T-helper 1 cell treated with Interleukin-12 subunit alpha and Interleukin-12 subunit beta and Interleukin-4 antibody, amounts not matched to agents 30 μg/mL and 1 μg/mL, for 36 hours (primary cell): ENCODE measurements at regions not wholly inside any gene's neighbourhood (a gene's known extent, or its start where the extent isn't known, plus 50 kb on each side); places are given as distances from the start of the nearest gene placed in this dataset.
A peak's percentile ranks its signal among the peaks of the same experiment; 100 is the strongest.
"Not testable (repeated sequence)": the region's sequence is repeated elsewhere in the genome, so short reads cannot be mapped to it uniquely, and the experiment has no call there.

Source experiments
- H3K27ac Mint-ChIP-seq: one replicate; pipeline ENCODE4 v1.8.0; 2021; ENCODE audit warnings: mild to moderate bottlenecking, mixed read lengths
- H3K27me3 Mint-ChIP-seq: one replicate; pipeline ENCODE4 v1.8.0; 2021; ENCODE audit warnings: low read depth, mixed read lengths
- H3K36me3 Mint-ChIP-seq: one replicate; pipeline ENCODE4 v1.8.0; 2021; ENCODE audit warnings: low read depth, mixed read lengths
- H3K4me1 Mint-ChIP-seq: one replicate; pipeline ENCODE4 v1.8.0; 2021; ENCODE audit warnings: low read depth, mixed read lengths
- H3K4me3 Mint-ChIP-seq: one replicate; pipeline ENCODE4 v1.8.0; 2021; ENCODE audit warnings: mild to moderate bottlenecking, moderate library complexity, mixed read lengths
- H3K9me3 Mint-ChIP-seq: one replicate; pipeline ENCODE4 v1.8.0; 2021; ENCODE audit warnings: mixed read lengths

DNA sequence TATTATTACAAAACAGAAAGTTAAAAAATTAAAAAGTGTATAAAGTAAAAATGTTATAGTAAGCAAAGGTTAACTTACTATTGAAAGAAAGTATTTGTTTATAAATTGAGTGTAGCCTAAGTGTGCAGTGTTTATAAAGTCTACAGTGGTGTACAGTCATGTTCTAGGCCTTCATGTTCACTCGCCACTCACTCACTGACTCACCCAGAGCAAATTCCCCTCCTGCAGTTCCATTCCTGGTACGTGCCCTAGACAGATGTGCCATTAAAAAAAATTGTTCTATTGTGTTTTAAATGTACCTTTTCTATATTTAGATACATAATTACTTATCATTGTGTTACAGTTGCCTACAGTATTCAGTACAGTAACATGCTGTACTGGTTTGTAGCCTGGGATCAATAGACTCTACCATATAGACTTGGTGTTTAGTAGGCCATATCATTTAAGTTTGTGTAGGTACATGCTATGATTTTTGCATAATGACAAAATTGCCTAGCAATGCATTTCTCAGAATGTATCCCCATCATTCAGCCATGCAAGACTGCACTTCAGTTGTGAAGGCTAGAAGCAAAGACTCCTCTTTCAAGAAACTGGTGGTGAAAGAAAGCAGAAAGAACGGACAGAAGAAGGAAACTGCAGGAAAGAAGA lies 100.6 kb downstream of the DACT1 start:
- peaks cover 4% of the 10 kb centered on the region for H3K4me1 Mint-ChIP-seq
- peaks cover 4% of the 10 kb centered on the region for H3K27me3 Mint-ChIP-seq
- no peak overlapping the region for H3K27ac Mint-ChIP-seq
- no peaks in the 10 kb centered on the region for H3K36me3 Mint-ChIP-seq
- H3K9me3 Mint-ChIP-seq: no peaks in the 10 kb centered on the region
- no peak overlapping the region for H3K4me3 Mint-ChIP-seq

- Mint-ChIP-seq H3K9me3 (no peaks in the 10 kb centered on the region), H3K27me3 (peaks cover 4% of the 10 kb centered on the region), H3K4me1 (peaks cover 2% of the 10 kb centered on the region), H3K36me3 (no peaks in the 10 kb centered on the region), H3K27ac (no peak overlapping the region), H3K4me3 (no peak overlapping the region)
These were observed 101.1 kb downstream of the DACT1 start for GRCh38 chr14:58738876-58739275.

DNA sequence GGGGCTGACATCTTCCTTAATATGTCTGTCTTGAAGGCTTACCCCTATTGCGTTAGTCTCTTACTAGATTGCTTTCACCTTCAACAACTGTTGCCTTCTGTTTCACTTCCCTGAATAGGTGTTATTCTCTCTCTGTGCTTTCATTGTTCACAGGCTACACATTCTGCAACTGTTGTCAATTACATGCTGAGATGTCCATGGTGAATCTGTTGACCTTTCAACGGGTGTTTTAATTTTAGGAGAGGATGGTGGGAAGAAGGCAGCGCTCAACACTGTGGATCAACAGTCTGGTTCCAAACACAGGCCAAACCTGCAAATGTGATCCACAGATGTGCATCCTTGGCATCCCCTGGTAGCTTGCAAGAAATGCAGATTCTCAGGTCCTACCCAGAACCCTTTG lies 101.9 kb downstream of the DACT1 start:
- Mint-ChIP-seq H3K4me1 (peaks cover 2% of the 10 kb centered on the region), H3K4me3 (no peak overlapping the region), H3K9me3 (no peaks in the 10 kb centered on the region), H3K27ac (no peak overlapping the region), H3K27me3 (peaks cover 4% of the 10 kb centered on the region), H3K36me3 (no peaks in the 10 kb centered on the region)

DNA sequence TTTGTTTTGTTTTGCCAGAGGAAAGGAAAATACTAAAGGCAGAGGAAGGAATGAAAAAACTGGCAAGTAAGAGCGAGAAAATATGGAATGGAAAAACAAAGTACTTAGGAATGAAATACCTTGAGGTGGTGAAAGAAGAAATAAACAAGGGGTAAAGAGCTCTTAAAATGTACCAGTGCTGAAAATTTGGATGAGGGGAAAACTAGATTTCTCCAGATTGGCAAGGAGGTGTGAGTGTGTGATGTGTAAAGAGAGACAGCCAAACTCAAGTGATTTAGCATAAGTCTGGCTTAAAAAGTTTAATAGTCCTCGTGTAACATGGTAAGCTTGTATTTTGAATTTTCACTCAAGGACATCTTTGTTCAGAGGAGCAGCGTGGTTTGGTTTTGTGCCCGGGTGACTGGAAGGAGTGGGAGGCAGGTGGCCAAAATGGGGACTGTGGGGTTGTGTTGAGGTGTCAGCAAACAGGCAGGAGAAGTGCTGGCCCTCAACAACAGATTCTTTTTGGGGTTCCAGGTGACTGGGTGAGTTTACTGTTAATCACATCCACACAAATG lies 102.7 kb downstream of the DACT1 start:
- Mint-ChIP-seq H3K27me3 (peaks cover 4% of the 10 kb centered on the region), H3K4me1 (no peaks in the 10 kb centered on the region), H3K27ac (no peak overlapping the region), H3K9me3 (no peaks in the 10 kb centered on the region), H3K4me3 (no peak overlapping the region), H3K36me3 (no peaks in the 10 kb centered on the region)

DNA sequence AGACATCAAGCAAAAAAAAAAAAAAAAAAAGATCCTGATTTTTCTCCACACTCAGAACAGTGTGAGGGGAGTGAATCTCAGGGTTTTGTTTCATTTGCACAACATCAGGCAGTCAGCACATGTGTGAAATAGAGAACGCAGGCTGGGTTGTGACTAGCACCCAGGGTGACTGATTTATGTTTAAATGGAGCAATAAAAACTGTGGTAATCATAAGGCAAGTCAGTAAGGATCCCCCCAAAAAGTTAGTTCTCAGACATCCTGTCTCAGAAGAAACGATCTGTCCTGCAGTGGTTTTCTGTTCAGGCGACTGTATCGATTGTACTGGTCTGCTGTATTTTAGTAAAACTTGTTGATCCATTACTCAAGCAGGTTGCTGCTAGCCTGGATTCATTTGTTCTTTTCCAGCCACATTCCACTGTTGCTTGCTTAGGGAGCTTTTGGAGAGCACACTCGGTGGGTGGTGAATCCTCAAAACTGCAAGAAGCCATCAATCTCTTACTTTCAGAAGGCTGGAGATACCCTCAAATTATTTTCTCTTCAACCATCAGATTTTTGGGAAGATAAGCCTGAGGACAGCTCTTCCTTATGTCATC lies 107.1 kb downstream of the DACT1 start:
- Mint-ChIP-seq H3K4me3 (no peak overlapping the region), H3K9me3 (no peaks in the 10 kb centered on the region), H3K27me3 (peaks cover 4% of the 10 kb centered on the region), H3K4me1 (peaks cover 6% of the 10 kb centered on the region), H3K36me3 (no peaks in the 10 kb centered on the region), H3K27ac (no peak overlapping the region)

GRCh38 chr14:58746261-58746660 lies 108.5 kb downstream of the DACT1 start:
- Mint-ChIP-seq H3K4me3 (no peak overlapping the region), H3K36me3 (no peaks in the 10 kb centered on the region), H3K9me3 (no peaks in the 10 kb centered on the region), H3K27me3 (no peaks in the 10 kb centered on the region), H3K27ac (no peak overlapping the region), H3K4me1 (peaks cover 8% of the 10 kb centered on the region)

GRCh38 chr14:58746701-58747100 lies 108.9 kb downstream of the DACT1 start:
- Mint-ChIP-seq H3K4me3 (no peak overlapping the region), H3K9me3 (no peaks in the 10 kb centered on the region), H3K27ac (no peak overlapping the region), H3K4me1 (peaks cover 8% of the 10 kb centered on the region), H3K27me3 (no peaks in the 10 kb centered on the region), H3K36me3 (no peaks in the 10 kb centered on the region)

DNA sequence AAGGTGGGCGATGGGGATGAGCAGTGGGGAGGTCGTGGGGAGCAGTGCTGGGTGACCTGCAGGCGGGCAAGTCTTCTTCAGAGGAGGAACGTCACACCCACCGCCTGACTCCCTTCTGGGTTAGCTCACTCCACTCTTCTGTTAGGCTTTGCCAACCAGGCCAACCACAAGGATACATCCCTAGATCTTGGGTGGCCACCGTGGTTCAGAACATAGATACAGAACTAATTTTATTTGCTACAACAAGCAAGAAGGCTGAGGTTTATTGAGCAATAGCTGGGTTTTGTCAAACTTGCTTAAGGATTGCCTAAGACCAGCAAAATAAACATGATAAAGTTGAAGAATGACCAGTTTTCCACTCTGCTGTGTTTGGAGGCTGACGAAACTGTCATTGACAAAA lies 109.4 kb downstream of the DACT1 start:
- no peaks in the 10 kb centered on the region for H3K9me3 Mint-ChIP-seq
- peaks cover 8% of the 10 kb centered on the region for H3K4me1 Mint-ChIP-seq

GRCh38 chr14:58748251-58748650 lies 110.5 kb downstream of the DACT1 start:
- not testable (repeated sequence) for H3K27ac Mint-ChIP-seq, H3K4me3 Mint-ChIP-seq, H3K27me3 Mint-ChIP-seq, H3K9me3 Mint-ChIP-seq, H3K4me1 Mint-ChIP-seq, H3K36me3 Mint-ChIP-seq

More for the DNA sequence above, 109.4 kb downstream of the DACT1 start:
- Mint-ChIP-seq H3K36me3 (no peaks in the 10 kb centered on the region), H3K27me3 (no peaks in the 10 kb centered on the region), H3K4me3 (no peak overlapping the region), H3K27ac (no peak overlapping the region)

DNA sequence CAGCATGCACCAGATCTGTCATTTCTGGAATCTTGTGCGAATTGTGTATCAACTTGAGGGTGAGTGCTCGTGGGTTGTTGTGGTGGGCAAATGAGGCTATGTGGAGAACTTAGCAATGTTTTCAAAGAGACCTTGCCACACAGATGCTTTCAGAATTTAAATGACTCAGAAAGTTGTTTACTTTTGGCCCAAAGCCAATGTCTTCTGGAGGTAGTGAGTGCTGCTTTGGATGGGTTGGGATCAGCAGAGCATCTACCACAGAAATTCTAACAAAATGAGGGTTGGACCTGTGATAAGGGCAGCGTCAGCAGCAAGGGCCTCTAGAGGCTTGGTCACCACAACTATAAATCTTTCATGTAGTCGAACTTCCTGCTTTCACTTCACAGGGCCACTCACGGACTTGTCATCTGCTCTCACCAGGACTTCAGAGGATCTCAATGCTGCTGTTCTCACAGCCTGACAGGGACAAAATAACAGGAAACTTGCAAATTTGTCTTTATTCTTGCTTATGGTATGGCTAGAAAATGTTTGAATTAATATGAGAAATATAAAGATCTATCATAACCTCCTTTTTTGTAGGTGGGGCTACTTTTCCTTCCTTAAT lies 111.4 kb downstream of the DACT1 start:
- no peaks in the 10 kb centered on the region for H3K36me3 Mint-ChIP-seq
- H3K27me3 Mint-ChIP-seq: no peaks in the 10 kb centered on the region
- peaks cover 8% of the 10 kb centered on the region for H3K4me1 Mint-ChIP-seq
- H3K9me3 Mint-ChIP-seq: no peaks in the 10 kb centered on the region
- peak overlapping the region; percentile 41 for H3K4me3 Mint-ChIP-seq
- H3K27ac Mint-ChIP-seq: peak overlapping the region; percentile 24

DNA sequence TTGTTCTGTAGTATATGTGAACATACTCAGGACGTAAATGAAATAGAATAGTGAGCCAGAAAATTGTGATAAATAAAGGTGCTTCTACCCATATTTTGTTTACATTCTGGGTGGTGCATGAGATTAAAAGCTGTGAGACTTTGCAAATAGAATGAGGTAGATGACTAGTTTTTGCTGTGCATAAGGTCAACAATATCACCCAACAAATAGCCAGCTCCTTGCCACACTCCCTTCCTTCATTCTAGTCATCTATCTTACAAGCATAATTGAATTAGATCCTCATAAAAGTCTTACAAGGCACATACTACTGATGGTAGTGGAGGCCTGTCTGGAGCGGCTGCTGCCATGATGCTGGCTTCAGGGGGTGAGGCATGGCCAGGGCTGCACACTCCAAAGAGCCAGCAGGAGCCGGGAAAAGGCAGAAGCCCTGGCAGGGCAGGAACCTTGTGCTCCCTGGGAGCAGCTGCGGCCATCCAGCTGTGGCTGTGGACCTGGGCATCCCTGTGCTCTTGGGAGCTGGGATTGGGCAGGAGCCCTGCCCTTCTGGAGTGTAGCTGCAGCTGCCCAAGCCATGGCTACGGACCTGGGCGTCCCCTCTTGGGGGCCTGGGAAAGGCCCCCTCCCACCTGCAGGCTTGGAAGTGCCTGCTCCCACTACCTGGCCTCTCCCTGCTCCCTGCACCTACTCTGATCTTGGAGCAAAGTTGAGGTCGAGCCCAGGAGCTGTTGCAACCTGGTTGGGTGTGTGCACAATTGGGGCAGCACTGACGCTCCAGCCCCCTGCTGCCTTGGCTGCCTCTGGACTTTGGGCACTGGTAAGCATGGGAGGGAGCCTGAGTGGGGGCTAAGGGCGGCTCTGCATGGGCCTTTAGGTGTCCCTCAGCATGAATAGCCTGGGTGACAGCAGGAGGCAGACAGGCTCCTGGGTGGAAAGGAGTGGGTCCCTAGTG lies 112.8 kb downstream of the DACT1 start:
- Mint-ChIP-seq H3K27ac (no peak overlapping the region), H3K27me3 (no peaks in the 10 kb centered on the region), H3K4me1 (peaks cover 8% of the 10 kb centered on the region), H3K9me3 (no peaks in the 10 kb centered on the region), H3K4me3 (no peak overlapping the region), H3K36me3 (no peaks in the 10 kb centered on the region)

DNA sequence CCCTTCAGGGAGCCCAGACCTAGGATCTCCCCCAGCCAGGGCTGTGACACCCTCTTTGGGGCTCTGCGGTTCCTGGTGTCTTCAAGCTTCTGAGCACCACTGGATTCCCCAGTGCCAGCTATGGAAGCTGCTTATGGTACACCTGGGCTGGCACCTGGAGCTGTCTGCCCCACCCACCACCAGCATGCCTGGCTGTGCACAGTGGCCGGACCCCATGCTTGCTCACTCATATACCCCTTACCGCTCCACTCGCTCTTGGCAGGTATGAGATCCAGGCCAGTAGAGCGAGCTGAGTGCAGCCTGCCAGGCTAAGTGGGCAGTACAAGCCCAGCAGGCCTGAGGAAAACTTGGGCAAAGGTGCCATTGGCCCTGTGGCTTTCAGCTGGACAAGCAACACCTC lies 114.0 kb downstream of the DACT1 start:
- H3K27me3 Mint-ChIP-seq: no peaks in the 10 kb centered on the region
- H3K36me3 Mint-ChIP-seq: no peaks in the 10 kb centered on the region
- peaks cover 8% of the 10 kb centered on the region for H3K4me1 Mint-ChIP-seq
- H3K4me3 Mint-ChIP-seq: no peak overlapping the region
- H3K27ac Mint-ChIP-seq: no peak overlapping the region
- H3K9me3 Mint-ChIP-seq: no peaks in the 10 kb centered on the region

GRCh38 chr14:58752289-58752688 lies 114.5 kb downstream of the DACT1 start:
- Mint-ChIP-seq H3K27ac (no peak overlapping the region), H3K36me3 (no peaks in the 10 kb centered on the region), H3K4me1 (peaks cover 8% of the 10 kb centered on the region), H3K4me3 (no peak overlapping the region), H3K27me3 (no peaks in the 10 kb centered on the region), H3K9me3 (no peaks in the 10 kb centered on the region)

DNA sequence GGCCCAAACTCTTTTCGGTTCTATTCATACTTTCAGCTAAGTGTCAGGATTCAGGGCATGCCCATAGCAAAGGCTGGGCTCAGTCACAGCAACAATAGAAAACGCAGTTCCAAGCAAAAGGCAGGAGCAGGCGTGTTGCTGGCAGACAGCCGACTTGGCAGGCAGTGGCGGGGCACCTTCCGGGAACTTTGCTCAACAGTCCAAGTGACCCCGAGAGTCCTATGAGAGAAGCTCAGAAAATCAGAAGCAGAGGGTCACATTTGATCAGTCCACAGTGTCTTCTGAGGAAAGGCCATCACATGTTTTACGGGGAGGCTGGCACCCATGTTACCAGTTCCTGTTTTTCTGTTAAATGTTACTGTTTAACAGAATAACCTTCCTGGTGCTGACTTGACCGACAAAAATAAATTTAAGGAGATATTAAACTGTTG lies 115.0 kb downstream of the DACT1 start:
- no peaks in the 10 kb centered on the region for H3K36me3 Mint-ChIP-seq
- H3K27me3 Mint-ChIP-seq: no peaks in the 10 kb centered on the region
- H3K4me1 Mint-ChIP-seq: peaks cover 8% of the 10 kb centered on the region
- no peak overlapping the region for H3K27ac Mint-ChIP-seq
- no peak overlapping the region for H3K4me3 Mint-ChIP-seq
- H3K9me3 Mint-ChIP-seq: no peaks in the 10 kb centered on the region
